Thymus (tissue), 11 donors: ENCODE measurements at regions not wholly inside any gene's neighbourhood (a gene's known extent, or its start where the extent isn't known, plus 50 kb on each side); places are given as distances from the start of the nearest gene placed in this dataset.

Source experiments
- DNase-seq, 9 donors: peaks; one replicate each; pipeline ENCODE4 v3.0.0-alpha.2; 2013; ENCODE audit warnings: low spot score in 9 of 9, low read depth in 6 of 9, missing footprints in 1 of 9
- H3K27ac ChIP-seq, 2 donors: one replicate each; pipeline ENCODE4 v1.5.1; 2013; ENCODE audit warnings: control low read depth in 1 of 2, low read depth in 1 of 2, low read length in 1 of 2, mild to moderate bottlenecking in 1 of 2, moderate library complexity in 1 of 2
- H3K27me3 ChIP-seq, 2 donors: one replicate each; pipeline ENCODE4 v1.5.1; 2013; ENCODE audit warnings: low read length in 1 of 2; ENCODE audit not compliant: control insufficient read depth in 2 of 2, insufficient read depth in 1 of 2
- H3K36me3 ChIP-seq, 2 donors: one replicate each; pipeline ENCODE4 v1.5.1; 2013; ENCODE audit warnings: low read length in 1 of 2, mild to moderate bottlenecking in 1 of 2, moderate library complexity in 1 of 2; ENCODE audit not compliant: control insufficient read depth in 2 of 2, insufficient read depth in 2 of 2
- H3K4me1 ChIP-seq, 2 donors: one replicate each; pipeline ENCODE4 v1.5.1; 2013; ENCODE audit warnings: low read length in 2 of 2; ENCODE audit not compliant: control insufficient read depth in 2 of 2, insufficient read depth in 2 of 2
- H3K4me3 ChIP-seq, 2 donors: one replicate each; pipeline ENCODE4 v1.5.1; 2013; ENCODE audit warnings: low read length in 2 of 2, control low read depth in 1 of 2, mild to moderate bottlenecking in 1 of 2
- H3K9me3 ChIP-seq, 2 donors: one replicate each; pipeline ENCODE4 v1.5.1; 2013; ENCODE audit warnings: low read length in 1 of 2, mild to moderate bottlenecking in 1 of 2; ENCODE audit not compliant: control insufficient read depth in 2 of 2, insufficient read depth in 1 of 2
- WGBS: extraction: QIAGEN DNeasy Blood & Tissue Kit; methylation state at CpG from one replicate; pipeline ENCODE4 v1.1.7; 2013; 5-methylcytosine and 5-hydroxymethylcytosine counted together
- donor health status: healthy.

DNA sequence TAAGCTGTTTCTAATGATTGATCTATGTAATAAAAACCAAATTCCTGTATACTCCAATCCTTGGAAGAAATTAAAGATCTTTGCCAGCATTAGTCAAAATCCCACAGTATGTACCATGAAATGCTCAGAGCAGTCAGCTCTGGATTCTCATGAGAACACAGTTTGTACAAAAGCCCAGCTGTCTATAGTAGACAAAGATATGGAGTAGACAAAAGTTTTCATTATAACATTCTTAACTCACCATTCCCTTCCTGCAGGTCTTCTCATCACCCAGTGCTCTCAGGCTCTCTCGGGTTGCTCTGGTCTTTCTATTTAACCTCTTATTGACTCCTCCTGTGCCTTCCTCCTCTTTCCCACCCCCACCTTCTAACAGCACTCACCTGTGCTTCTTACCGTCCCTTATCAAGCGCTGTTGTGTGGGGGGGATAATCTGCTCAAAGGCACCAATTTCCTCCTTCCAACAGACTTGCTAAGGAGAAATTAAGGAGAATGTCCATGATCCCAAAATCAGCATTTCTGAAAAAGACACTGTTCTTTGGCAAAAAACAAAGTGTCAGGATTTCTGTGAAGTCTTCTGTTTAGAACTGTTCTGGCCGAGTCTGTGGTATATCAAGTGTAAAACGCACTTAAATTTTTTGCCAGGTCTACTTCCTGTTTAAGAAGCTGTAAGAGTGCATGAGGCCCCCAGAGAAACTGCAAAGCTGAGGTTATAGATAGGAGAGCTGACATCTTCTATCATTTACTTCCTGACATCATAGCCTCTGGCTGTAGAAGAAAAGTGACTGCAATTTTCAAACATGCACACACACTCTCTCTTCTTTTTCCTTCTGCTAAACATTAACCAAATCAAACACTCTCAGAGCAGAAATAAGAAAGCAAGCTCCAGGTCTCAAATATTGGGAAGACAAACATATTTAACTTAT, 144.1 kb downstream of the EVA1A start:
- H3K27me3 ChIP-seq = no peaks in the 10 kb centered on the region
- H3K27ac ChIP-seq = peak overlapping the region; percentile 84 to 94
- H3K4me1 ChIP-seq = peaks cover 2 to 12% of the 10 kb centered on the region in 2 donors
- 29% methylated on average over 5 of the region's 5 CpGs for WGBS
- no peaks in the 10 kb centered on the region for H3K9me3 ChIP-seq
- H3K36me3 ChIP-seq = peaks cover 0 to 4% of the 10 kb centered on the region in 2 donors
- H3K4me3 ChIP-seq = peak overlapping the region; percentile 29 to 52
- peak; percentile 46 to 90 (median 71) for DNase-seq

DNA sequence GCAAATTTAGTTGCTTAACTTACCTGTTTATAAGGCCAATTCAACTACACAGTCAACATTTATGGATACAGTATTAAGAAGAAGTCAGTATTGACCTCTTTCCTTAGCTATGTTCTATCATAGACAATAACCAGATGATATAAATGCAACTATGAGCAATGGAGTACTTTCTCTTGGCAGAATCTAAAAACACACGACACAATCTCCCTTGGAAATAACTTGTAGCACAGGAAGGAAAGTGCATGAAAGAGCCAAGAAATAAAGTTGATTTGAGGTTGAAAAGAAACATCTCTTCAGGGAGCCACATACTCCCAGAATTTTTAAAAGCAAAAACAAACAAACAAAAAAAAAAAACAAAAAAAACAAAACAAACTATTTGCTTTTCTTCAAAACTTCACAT, 145.0 kb downstream of the EVA1A start:
- Histone ChIP-seq H3K27me3 (no peaks in the 10 kb centered on the region), H3K36me3 (peaks cover 0 to 4% of the 10 kb centered on the region in 2 donors), H3K4me3 (peak overlapping the region in 1 of 2 donors; percentile 52), H3K27ac (peak overlapping the region in 1 of 2 donors; percentile 94), H3K9me3 (no peaks in the 10 kb centered on the region), H3K4me1 (peaks cover 2 to 12% of the 10 kb centered on the region in 2 donors)
- WGBS = 88% methylated on average over 1 of the region's 1 CpG
- peak in 1 of 9 donors; percentile 9 for DNase-seq

DNA sequence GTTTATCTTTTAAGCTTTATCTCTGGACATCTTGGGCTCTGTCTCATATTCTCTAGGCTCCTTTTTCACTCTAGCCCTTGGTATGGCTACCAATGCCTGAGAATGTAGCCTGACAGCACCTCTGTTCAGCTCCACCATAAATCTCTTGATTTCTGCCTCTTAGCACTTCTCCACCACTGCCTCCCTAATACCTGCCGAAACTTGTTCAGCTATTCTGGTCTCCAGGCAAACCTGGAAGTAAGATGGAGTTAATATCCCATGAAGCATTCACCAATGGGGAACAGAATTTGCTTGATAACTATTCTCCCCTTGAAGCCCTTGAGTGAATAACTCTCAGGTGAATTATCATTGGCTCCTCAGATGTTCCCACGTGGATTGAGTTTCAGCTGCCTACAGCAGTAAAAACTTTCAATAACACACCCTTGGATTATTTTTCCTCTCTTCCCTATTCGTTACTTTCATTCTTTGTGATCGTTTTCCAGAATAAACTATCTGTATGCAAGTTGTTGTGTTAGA, 145.6 kb downstream of the EVA1A start:
- H3K27ac ChIP-seq = no peak overlapping the region
- H3K36me3 ChIP-seq = peaks cover 0 to 4% of the 10 kb centered on the region in 2 donors
- no peaks in the 10 kb centered on the region for H3K9me3 ChIP-seq
- no peak overlapping the region for H3K4me3 ChIP-seq
- no peaks in the 10 kb centered on the region for H3K27me3 ChIP-seq
- no peak for DNase-seq
- peaks cover 2 to 12% of the 10 kb centered on the region in 2 donors for H3K4me1 ChIP-seq
- WGBS = 98% methylated on average over 4 of the region's 4 CpGs

DNA sequence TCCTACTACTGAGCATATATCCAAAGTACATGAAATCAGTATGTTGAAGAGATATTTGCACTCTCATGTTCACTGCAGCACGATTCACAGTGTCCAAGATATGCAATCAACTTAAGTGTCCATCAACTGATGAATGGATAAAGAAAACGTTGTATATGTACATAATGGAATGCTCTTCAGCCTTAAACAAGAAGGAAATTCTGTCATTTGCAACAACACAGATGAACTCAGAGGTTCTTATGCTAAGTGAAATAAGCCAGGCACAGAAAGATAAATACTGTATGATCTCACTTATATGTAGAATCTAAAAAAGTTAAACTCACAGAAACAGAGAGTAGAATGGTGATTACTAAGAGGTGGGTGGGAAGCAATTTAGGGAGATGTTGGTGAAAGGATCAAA, 149.2 kb downstream of the EVA1A start:
- Histone ChIP-seq H3K4me3 (no peak overlapping the region), H3K27me3 (no peaks in the 10 kb centered on the region), H3K9me3 (peaks cover 1 to 5% of the 10 kb centered on the region in 2 donors), H3K36me3 (peaks cover 0 to 4% of the 10 kb centered on the region in 2 donors), H3K4me1 (peaks cover 2 to 7% of the 10 kb centered on the region in 2 donors), H3K27ac (no peak overlapping the region)
- no peak for DNase-seq
- 92% methylated on average over 2 of the region's 2 CpGs for WGBS

DNA sequence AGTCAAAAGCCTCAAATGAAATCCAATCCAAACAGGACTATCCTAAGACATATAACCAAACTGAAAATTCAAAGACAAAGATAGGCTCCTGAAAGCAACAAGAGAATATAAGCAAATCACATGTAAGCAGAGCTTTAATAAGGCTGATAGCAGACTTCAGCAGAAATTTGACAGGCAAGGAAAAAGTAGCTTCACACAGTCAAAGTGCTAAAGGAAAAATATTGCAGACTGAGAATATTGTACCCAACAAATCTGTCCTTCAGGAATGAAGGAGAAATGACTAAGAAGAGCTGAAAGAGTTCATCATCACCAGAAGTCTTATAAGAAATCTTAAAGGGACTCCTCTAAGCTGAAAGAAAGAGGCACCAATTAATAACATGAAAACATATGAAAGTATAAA, 150.0 kb downstream of the EVA1A start:
- DNase-seq = no peak
- Histone ChIP-seq H3K36me3 (peaks cover 0 to 4% of the 10 kb centered on the region in 2 donors), H3K4me1 (peaks cover 0 to 7% of the 10 kb centered on the region in 2 donors), H3K4me3 (no peak overlapping the region), H3K27ac (no peak overlapping the region), H3K27me3 (no peaks in the 10 kb centered on the region), H3K9me3 (peaks cover 1 to 5% of the 10 kb centered on the region in 2 donors)

DNA sequence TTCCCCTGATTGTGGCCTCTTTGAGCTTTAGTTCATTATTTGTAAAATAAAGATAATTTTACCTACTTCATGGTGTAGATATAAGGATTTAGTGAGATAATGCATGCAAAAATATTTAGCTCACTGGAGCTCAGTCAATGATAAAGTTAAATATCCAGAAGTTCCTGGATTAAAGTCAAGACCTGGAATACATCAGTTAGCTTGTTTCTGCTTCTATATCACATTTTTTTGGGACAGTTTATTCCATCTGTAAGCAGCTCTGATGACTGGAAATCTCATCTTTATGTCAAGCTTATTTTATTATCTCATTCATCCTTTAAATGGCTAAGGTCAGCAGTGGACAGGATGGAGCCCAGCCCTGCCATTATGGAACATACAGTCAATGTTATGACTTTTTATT, 152.0 kb downstream of the EVA1A start:
- H3K27me3 ChIP-seq = no peaks in the 10 kb centered on the region
- no peak overlapping the region for H3K27ac ChIP-seq
- no peaks in the 10 kb centered on the region for H3K4me1 ChIP-seq
- H3K36me3 ChIP-seq = peaks cover 0 to 4% of the 10 kb centered on the region in 2 donors
- H3K4me3 ChIP-seq = no peak overlapping the region
- no peak for DNase-seq
- peaks cover 1 to 5% of the 10 kb centered on the region in 2 donors for H3K9me3 ChIP-seq

DNA sequence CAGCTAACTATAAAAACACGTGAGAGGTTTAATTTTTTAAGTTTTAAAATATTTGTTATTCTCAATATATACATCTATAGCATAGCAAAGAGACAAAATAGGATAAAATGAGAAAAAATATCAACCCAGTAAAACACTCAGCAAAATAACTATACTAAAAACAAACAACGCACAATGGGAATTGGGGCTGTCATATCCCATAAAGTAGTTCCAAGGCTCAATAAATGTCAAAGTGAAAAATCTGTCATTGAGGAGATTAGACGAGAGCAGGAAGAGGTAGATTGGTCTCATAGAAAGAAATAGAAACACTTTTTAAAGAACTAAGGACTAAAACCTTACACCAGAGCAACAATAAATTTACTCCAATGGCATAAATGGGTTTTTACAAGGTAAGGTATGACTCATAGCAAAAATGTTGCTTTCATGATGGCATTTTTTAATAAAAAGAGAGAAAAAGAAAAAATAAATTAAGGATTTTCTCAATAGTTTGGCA, 153.7 kb downstream of the EVA1A start:
- 88% methylated on average over 3 of the region's 3 CpGs for WGBS
- H3K27me3 ChIP-seq = no peaks in the 10 kb centered on the region
- no peak for DNase-seq

DNA sequence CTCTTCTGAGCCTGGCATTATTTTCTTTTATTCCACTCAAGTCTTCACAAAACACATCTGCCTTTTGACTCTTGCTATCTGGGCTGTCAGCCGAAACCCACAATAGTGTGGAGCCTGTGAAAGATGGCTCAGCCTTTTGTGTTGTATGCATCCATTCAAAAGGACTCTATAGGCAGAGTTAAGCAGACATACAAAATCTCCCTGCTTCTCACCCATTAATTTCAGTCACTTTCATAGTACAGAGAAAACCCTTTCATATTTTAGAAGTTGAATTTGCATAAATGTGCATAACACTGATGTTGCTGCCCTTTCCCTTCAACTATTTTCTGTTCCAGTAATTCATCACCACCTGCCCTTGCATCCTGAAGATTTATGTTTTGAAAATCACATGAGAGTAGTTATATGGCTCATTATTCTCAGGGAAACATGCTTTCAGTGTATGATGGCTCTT, 154.6 kb downstream of the EVA1A start:
- H3K27ac ChIP-seq = no peak overlapping the region
- peaks cover 1 to 5% of the 10 kb centered on the region in 2 donors for H3K9me3 ChIP-seq
- DNase-seq = no peak
- WGBS = 97% methylated on average over 1 of the region's 1 CpG
- H3K4me1 ChIP-seq = no peaks in the 10 kb centered on the region
- no peaks in the 10 kb centered on the region for H3K36me3 ChIP-seq
- H3K4me3 ChIP-seq = no peak overlapping the region
- H3K27me3 ChIP-seq = no peaks in the 10 kb centered on the region

More for the DNA sequence above, 153.7 kb downstream of the EVA1A start:
- Histone ChIP-seq H3K9me3 (peaks cover 1 to 5% of the 10 kb centered on the region in 2 donors), H3K4me3 (no peak overlapping the region), H3K4me1 (no peaks in the 10 kb centered on the region), H3K27ac (no peak overlapping the region), H3K36me3 (no peaks in the 10 kb centered on the region)

DNA sequence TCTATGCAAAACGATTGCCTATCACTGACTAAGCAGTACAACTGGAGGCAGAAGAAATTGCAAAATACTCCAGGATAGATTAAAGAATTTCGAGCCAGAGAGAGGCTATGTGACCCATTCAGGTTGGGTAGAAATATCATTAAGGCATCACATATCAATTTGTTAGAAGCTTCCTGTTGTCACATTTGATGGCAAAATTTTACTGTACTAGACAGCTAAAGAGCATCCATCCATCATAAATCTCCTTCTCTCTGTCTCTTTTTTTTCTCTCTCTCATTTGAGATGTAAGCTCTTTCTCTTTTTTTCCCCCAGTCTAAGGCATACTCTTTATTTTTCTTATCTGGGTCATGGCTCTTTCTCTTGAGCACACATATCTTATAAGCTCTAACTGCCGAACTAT, 155.7 kb downstream of the EVA1A start:
- WGBS = 84% methylated on average over 3 of the region's 3 CpGs
- no peak for DNase-seq
- H3K27me3 ChIP-seq = no peaks in the 10 kb centered on the region
- peaks cover 1 to 5% of the 10 kb centered on the region in 2 donors for H3K9me3 ChIP-seq
- no peaks in the 10 kb centered on the region for H3K36me3 ChIP-seq
- no peak overlapping the region for H3K27ac ChIP-seq
- H3K4me3 ChIP-seq = no peak overlapping the region
- no peaks in the 10 kb centered on the region for H3K4me1 ChIP-seq
